ENCODE measurements at regions not wholly inside any gene's neighbourhood (a gene's known extent, or its start where the extent isn't known, plus 50 kb on each side); places are given as distances from the start of the nearest gene placed in this dataset.

GRCh38 chr10:77737608-77738007 is 100.0 kb upstream of the KCNMA1 start:
- TF ChIP-seq CTCF (conservative IDR thresholded peaks at IDR 0.05 in 1 of 2, IDR thresholded peaks at IDR 0.05 in 1 of 2; ENCODE audit: low read depth in 1 of 2, low read length in 2 of 2) (no peak), EZH2 (IDR thresholded peaks at IDR 0.05; ENCODE audit: low read length, missing control alignments) (no peak)
